Fibroblast of skin of abdomen (primary cell): ENCODE measurements at regions not wholly inside any gene's neighbourhood (a gene's known extent, or its start where the extent isn't known, plus 50 kb on each side); places are given as distances from the start of the nearest gene placed in this dataset.
"Not testable (repeated sequence)": the region's sequence is repeated elsewhere in the genome, so short reads cannot be mapped to it uniquely, and the experiment has no call there.

Experiments
- DNase-seq: peaks from one replicate; pipeline ENCODE4 v3.0.0-alpha.2; 2013

DNA sequence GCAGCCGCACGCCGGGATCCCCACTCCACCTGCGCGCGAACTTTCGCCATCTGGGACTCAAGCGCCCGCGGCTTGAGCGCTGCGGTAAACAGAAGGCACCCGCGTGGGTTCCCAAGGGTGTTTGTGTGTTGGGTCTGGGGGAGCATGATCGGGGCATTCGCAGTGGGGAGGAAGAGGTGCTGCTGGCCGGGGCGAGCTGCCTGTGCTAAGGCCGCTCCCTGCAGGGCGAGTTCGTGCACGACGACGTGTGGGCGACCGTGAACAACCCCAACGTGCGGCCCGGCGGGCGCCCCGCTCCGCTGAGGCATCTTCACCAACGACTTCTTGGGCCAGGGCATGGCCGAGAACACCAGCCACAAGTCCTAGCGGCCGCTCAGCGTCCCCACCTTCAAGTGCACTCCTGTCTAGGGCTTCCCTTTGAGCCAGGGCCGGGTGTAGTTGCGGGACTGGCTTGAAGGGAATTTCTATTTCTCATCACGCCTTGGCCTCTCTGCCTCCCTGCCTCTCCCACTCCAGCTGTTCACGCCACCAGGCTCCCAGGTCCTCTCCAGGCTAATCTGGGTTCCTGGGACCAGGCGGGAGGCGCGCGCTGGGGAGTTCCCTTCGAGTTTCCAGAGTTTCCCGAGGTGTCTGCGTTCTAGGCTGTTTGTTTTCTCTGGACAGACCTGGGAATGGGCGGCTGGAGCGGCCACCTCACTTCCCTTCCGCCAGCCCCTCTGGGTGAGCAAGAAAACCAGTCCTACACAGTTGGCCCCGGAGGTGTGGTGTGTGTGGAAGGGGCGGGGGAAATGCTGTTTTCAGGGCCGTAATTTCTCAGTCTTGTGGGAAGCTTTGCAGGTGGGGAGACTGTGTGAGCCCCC lies 417.8 kb upstream of the TMTC1 start:
- peak; percentile 2 for DNase-seq

DNA sequence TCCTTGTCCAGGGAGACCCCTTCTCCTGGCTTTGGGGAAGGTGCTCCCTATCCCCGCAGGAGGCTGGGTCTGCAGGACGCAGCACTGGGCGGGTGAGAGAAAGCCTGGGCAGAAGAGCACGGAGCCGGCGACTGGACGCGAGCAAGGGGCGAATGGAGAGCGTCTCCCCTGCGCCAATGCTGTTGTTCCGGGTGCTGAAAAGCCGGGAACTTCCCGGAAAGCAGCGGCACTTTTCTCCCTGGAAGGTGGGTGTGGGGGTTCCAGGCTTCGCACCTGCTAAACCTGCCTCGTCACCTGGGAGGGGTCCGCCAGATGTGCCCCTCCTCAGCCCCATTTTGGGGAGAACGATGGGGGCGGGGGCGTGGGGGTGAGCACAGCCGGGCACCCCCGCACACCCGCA lies 417.1 kb upstream of the TMTC1 start:
- no peak for DNase-seq

- peak; percentile 16 for DNase-seq
These were observed 413.8 kb upstream of the TMTC1 start for GRCh38 chr12:30197392-30198057.

GRCh38 chr12:30191696-30192455 lies 408.1 kb upstream of the TMTC1 start:
- DNase-seq = no peak

GRCh38 chr12:30188602-30189326 lies 405.0 kb upstream of the TMTC1 start:
- no peak for DNase-seq

DNA sequence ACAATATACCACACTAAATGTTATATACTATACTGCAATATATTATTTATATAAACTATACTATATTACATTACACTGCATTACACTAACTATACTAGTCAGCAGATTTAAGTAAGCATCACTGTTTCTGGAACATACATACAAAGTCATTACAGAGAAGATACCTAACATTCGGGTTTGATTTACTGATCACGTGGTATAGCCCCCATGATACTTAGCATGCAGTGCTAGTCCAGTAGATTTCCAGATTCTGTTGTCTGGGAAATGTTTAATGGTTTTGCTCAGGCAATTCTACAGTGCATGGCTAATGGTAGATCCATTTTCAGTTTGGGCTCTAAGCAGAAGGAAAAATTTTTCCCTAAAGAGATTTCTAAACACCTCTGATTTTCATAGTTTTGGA lies 403.7 kb upstream of the TMTC1 start:
- no peak for DNase-seq

- DNase-seq = no peak
These were observed 397.6 kb upstream of the TMTC1 start for GRCh38 chr12:30181334-30181733.

- no peak for DNase-seq
These were observed 396.9 kb upstream of the TMTC1 start for GRCh38 chr12:30180602-30181001.

GRCh38 chr12:30178916-30179315 lies 395.2 kb upstream of the TMTC1 start:
- no peak for DNase-seq

DNA sequence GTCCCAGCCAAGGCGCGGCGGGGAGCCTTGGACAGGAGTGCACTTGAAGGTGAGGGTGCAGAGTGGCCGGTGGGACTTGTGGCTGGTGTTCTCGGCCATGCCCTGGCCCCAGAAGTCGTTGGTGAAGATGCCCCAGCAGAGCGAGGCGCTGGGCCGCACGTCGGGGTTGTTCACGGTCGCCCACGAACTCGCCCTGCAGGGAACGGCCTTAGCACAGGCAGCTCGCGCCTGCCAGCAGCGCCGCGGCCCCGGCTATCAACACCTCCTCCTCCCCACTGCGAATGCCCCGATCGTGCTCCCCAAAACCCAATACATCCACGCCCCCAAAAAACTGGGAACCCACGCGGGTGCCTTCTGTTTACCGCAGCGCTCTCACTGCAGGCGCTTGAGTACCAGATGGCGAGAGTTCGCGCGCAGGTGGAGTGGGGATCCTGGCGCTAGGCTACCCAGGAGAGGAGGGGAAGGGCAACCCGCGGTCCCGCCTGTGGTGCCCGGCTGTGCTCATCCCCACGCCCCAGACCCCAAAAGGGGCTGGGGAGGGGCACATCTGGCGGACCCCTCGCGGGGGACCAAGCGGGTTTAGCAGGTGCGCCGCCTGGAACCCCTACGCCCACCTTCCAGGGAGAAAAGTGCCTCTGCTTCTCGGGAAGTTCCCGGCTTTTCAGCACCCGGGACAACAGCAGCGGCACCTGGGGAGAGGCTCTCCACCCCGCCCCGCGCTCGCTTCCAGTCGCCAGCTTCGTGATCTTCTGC lies 386.3 kb upstream of the TMTC1 start:
- no peak for DNase-seq

DNA sequence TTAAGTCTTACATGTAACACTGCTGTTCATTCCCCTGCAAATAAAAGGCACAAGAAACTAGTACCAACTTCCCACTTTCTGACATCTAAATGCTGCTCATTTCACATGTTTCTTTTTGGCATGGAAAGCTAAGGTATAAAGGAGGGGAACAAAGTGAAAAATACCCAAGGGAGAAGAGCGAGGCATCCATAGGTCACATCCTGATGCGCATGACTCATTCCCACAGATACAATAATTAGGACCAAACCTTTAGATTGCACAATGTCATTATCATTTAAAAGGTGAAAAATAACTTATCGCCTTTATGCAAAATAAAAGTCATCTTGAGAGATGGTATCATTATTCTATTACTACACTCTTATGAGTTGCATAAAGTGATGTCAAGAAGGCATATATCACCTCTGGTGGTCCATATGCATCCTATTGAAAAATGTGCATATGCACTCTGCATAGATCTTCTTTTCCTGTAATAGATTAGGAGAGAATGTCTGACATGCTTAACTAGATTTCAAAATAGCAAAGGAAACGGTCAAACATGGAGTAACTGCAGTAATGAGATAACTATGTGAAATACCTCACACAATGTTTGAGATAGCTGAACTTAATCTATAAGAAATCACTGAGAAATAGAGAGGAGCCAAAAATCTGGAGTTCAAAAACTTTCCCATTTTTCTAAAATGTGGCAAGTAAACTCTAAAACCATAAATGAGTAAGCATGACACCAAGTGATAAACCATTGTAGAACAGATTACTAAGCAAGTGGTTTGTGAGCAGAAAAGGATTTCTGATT lies 382.5 kb upstream of the TMTC1 start:
- peak; percentile 77 for DNase-seq

DNA sequence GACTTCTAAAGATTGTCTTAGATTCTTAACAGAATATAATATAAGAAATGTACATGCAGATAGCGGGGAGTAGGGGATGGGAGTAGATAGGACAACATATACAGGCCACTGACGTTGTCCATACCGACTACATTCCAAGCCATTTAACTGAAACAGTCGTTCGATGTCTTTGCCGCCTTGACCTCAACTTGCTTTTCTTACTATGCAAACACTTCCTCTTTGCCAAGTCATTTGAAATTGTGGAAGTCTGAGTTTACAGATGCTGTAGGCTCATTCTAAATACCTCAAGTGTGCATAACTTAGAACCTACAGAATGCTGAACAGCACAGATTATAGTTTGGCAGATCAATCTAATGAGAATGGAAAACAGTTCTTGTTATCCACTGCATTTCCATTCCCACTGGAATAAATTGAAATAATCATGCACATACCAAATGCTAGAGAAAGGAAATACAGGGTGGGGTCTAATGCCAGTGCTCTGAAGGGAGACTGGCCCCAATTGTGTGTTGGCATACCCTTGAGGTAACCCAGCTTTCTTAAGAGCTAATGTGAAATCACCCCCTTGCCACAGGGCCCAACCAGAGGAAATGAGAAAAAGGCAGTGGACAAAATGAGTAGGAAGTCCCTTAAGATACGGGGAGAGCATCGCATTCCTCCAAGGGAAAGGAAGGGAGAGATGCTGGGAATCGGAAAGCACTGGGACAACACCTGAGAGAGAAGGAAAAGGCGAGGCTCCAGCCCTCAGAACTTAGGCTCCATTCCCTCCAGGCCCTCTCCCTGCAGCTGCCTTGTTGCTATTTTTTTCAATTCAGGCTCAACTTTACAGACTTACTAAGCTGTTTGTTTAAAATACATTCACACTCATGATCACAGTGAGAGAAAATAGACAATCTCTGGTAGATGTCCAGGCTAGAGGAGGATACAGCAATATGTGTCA lies 380.9 kb upstream of the TMTC1 start:
- no peak for DNase-seq

DNA sequence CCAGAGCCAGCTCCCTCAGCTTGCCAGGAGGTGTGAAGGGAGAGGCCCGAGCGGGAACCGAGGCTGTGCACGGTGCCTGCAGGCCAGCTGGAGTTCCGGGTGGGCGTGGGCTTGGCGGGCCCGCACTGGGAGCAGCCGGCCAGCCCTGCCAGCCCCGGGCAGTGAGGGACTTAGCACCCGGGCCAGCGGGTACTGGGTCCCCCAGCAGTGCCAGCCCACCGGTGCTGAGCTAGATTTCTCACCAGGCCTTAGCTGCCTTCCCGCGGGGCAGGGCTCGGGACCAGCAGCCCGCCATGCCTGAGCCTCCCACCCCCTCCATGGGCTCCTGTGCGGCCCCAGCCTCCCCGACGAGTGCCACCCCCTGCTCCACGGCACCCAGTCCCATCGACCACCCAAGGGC lies 373.1 kb upstream of the TMTC1 start:
- not testable (repeated sequence) for DNase-seq

DNA sequence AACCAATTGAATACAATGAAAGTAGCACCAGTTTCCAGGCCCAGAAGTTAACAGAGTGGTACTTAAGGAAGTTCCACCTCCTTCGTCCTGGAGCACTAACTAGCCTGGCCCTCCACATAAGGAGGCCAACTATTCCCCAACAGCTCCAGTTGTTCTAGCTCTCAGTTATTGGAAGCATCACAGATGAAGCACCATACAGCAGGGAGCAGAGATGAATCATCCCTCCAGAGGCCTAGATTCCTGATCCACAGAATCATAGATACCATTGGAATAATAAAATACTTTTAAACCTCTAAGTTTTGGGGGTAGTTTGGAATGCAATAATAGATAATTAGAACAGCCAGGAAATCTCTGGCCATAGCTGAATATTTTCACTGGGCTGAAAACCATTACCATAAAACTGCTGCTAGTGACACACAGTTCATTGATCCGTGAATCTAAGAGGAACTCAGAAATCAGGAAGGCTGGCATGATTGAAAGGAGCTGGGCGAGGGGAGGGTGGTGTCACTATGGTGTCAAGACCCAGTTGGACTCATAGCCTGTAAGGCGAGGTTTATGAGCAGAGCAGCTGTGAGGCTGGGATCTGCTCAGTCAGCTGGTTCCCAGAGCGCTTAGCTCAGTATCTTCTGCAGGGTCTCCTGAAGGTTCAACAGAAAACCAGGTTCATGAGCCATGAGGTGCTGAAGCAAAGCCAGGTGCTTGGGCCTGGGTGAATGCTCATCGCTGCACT lies 371.4 kb upstream of the TMTC1 start:
- DNase-seq = peak; percentile 91

DNA sequence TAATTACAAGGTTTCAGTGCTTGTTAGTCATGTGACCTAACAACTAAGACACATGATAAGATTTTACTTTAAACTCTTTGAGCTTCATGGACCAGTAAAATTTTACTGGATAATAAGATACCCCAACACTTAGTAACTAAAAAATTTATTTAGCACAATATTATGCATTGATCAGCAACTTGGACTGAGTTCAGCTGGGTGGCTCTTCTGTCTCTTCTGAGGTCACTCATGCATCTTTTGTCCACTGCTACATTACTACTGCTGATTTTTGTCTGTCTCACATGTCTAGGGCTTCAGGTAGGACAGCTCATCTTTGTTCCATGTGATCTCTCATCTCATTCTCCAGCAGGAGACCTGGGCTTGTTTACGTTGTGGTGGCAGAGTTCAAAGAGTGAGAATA lies 370.2 kb upstream of the TMTC1 start:
- DNase-seq = no peak

DNA sequence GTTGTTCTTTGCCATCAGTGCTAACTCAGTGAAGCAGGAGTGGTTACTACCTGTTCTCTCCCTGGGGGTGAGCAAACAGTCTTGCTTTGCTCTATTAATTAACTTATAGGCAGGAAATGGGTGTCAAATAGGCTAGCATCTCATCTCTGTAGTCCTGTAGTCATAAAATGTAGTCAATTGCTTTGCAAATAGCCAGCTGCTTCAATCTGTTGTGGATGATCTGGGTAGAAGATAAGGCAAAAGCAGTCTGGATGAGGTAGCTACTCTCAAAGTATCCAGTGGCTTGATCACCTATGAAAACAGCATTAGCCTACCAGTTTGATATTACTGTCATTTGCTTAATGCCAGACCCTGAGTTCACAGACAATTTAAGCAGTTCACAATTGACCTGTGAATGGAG lies 369.0 kb upstream of the TMTC1 start:
- no peak for DNase-seq

GRCh38 chr12:30151831-30152230 lies 368.1 kb upstream of the TMTC1 start:
- DNase-seq = no peak

GRCh38 chr12:30146561-30146960 lies 362.8 kb upstream of the TMTC1 start:
- no peak for DNase-seq

- peak; percentile 55 for DNase-seq
These were observed 361.9 kb upstream of the TMTC1 start for GRCh38 chr12:30145684-30146032.
